ENCODE measurements at regions not wholly inside any gene's neighbourhood (a gene's known extent, or its start where the extent isn't known, plus 50 kb on each side); places are given as distances from the start of the nearest gene placed in this dataset.

DNA sequence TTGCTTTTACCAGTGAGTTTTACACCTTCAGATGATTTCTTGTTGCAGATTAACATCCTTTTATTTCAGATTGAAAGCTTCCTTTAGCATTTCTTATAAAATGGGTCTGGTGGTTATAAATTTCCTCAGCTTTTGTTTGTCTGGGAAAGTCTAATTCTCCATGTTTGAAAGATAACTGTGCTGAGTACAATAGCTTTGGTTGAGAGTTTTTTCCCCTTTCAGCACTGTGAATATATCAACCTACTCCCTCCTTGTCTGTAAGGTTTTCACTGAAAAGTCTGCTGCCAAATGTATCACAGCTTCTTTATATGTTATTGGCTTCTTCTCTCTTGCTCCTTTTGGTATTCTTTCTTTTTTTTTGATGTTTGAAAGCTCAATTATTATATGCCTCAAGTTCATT lies 53.5 kb upstream of the ACTRT1 start:
- ATAC-seq = no peak
- Histone ChIP-seq H3K27ac (no peak overlapping the region), H3K9me3 (no peaks in the 10 kb centered on the region), H3K27me3 (no peaks in the 10 kb centered on the region), H3K4me3 (no peak overlapping the region), H3K4me1 (no peaks in the 10 kb centered on the region), H3K36me3 (no peaks in the 10 kb centered on the region)
- intact Hi-C loops (cut with DNase I; ENCODE audit: low total_unique reads) (no loop called here), in situ Hi-C loops (cut with MboI; ENCODE audit: low sequenced_read_pairs in 4 of 4) (no loop called here)
- TF ChIP-seq POLR2A (IDR thresholded peaks at IDR 0.05) (no peak), CTCF (IDR thresholded peaks at IDR 0.05 in 4 of 5, conservative IDR thresholded peaks at IDR 0.05 in 1 of 5) (no peak)
- DNase-seq = no peak
